ENCODE measurements at regions not wholly inside any gene's neighbourhood (a gene's known extent, or its start where the extent isn't known, plus 50 kb on each side); places are given as distances from the start of the nearest gene placed in this dataset.

- no peak for DNase-seq
Observed at GRCh38 chr1:75083848-75084514, 50.2 kb upstream of the LHX8 start.
